ENCODE measurements at regions not wholly inside any gene's neighbourhood (a gene's known extent, or its start where the extent isn't known, plus 50 kb on each side); places are given as distances from the start of the nearest gene placed in this dataset.
"Not testable (repeated sequence)": the region's sequence is repeated elsewhere in the genome, so short reads cannot be mapped to it uniquely, and the experiment has no call there.

GRCh38 chr1:56120021-56120420 lies 459.3 kb downstream of the PLPP3 start:
- Histone ChIP-seq H3K4me1 (ENCODE audit: insufficient read depth) (no peaks in the 10 kb centered on the region), H3F3A (ENCODE audit: insufficient read depth) (peaks cover 14% of the 10 kb centered on the region), H3K9me2 (ENCODE audit: insufficient read depth) (no peaks in the 10 kb centered on the region), H4K20me1 (ENCODE audit: insufficient read depth) (no peaks in the 10 kb centered on the region), H3K4me3 (no peak overlapping the region), H3K27ac (no peak overlapping the region), H3K9me3 (ENCODE audit: low read depth) (peaks cover 6% of the 10 kb centered on the region), H3K36me3 (ENCODE audit: low read depth) (no peaks in the 10 kb centered on the region), H3K79me2 (ENCODE audit: insufficient read depth) (no peaks in the 10 kb centered on the region), H2AFZ (no peak overlapping the region), H3K9ac (no peak overlapping the region), H3K27me3 (replicated peaks; ENCODE audit: insufficient read depth) (no peaks in the 10 kb centered on the region), H3K4me2 (ENCODE audit: unreplicated experiment) (no peak overlapping the region)
- in situ Hi-C loops (cut with MboI): no loop called here
- 61 to 68% methylated on average over 2 of the region's 2 CpGs for WGBS, 2 experiments (ENCODE audit: low coverage in 1 of 2, low lambda C conversion rate in 2 of 2, missing lambda C conversion rate in 2 of 2)
- TF ChIP-seq EZH2 (IDR thresholded peaks at IDR 0.05; ENCODE audit: insufficient read depth, poor library complexity, severe bottlenecking) (no peak), EZH2phosphoT487 (IDR thresholded peaks at IDR 0.05; ENCODE audit: insufficient read depth, low read depth) (no peak)
- DNase-seq: peak; percentile 41

- H3K4me2 ChIP-seq (ENCODE audit: unreplicated experiment); H3F3A ChIP-seq (ENCODE audit: insufficient read depth); H3K27me3 ChIP-seq (replicated peaks; ENCODE audit: insufficient read depth); in situ Hi-C loops (cut with MboI); H3K36me3 ChIP-seq (ENCODE audit: low read depth); H3K27ac ChIP-seq; H2AFZ ChIP-seq; H3K4me3 ChIP-seq; DNase-seq; H3K9ac ChIP-seq; H3K9me2 ChIP-seq (ENCODE audit: insufficient read depth); H4K20me1 ChIP-seq (ENCODE audit: insufficient read depth); H3K79me2 ChIP-seq (ENCODE audit: insufficient read depth); H3K9me3 ChIP-seq (ENCODE audit: low read depth); H3K4me1 ChIP-seq (ENCODE audit: insufficient read depth): not testable (repeated sequence)
- 97 to 99% methylated on average over 4 of the region's 4 CpGs for WGBS, 2 experiments (ENCODE audit: low coverage in 1 of 2, low lambda C conversion rate in 2 of 2, missing lambda C conversion rate in 2 of 2)
Measured at GRCh38 chr1:56118676-56119075, 460.7 kb downstream of the PLPP3 start.

GRCh38 chr1:56115701-56116100 lies 463.7 kb downstream of the PLPP3 start:
- Histone ChIP-seq H3K9me3 (ENCODE audit: low read depth) (no peaks in the 10 kb centered on the region), H3K4me3 (no peak overlapping the region), H3K4me1 (ENCODE audit: insufficient read depth) (no peaks in the 10 kb centered on the region), H4K20me1 (ENCODE audit: insufficient read depth) (no peaks in the 10 kb centered on the region), H3K27me3 (replicated peaks; ENCODE audit: insufficient read depth) (no peaks in the 10 kb centered on the region), H3K9me2 (ENCODE audit: insufficient read depth) (no peaks in the 10 kb centered on the region), H3K4me2 (ENCODE audit: unreplicated experiment) (no peak overlapping the region), H3K36me3 (ENCODE audit: low read depth) (no peaks in the 10 kb centered on the region), H3K9ac (no peak overlapping the region), H3K79me2 (ENCODE audit: insufficient read depth) (no peaks in the 10 kb centered on the region), H3K27ac (no peak overlapping the region), H2AFZ (no peak overlapping the region), H3F3A (ENCODE audit: insufficient read depth) (no peaks in the 10 kb centered on the region)
- no peak for DNase-seq
- in situ Hi-C loops (cut with MboI): no loop called here
- WGBS, 2 experiments (ENCODE audit: low coverage in 1 of 2, low lambda C conversion rate in 2 of 2, missing lambda C conversion rate in 2 of 2): 85% methylated on average over 3 of the region's 3 CpGs
- TF ChIP-seq EZH2phosphoT487 (IDR thresholded peaks at IDR 0.05; ENCODE audit: insufficient read depth, low read depth): no peak
- TF ChIP-seq EZH2 (IDR thresholded peaks at IDR 0.05; ENCODE audit: insufficient read depth, poor library complexity, severe bottlenecking): no peak

GRCh38 chr1:56113679-56114078 lies 465.7 kb downstream of the PLPP3 start:
- Histone ChIP-seq H3F3A (ENCODE audit: insufficient read depth) (no peaks in the 10 kb centered on the region), H3K4me1 (ENCODE audit: insufficient read depth) (no peaks in the 10 kb centered on the region), H3K9me3 (ENCODE audit: low read depth) (no peaks in the 10 kb centered on the region), H3K9me2 (ENCODE audit: insufficient read depth) (no peaks in the 10 kb centered on the region), H4K20me1 (ENCODE audit: insufficient read depth) (no peaks in the 10 kb centered on the region), H2AFZ (no peak overlapping the region), H3K9ac (no peak overlapping the region), H3K4me2 (ENCODE audit: unreplicated experiment) (no peak overlapping the region), H3K4me3 (no peak overlapping the region), H3K27me3 (replicated peaks; ENCODE audit: insufficient read depth) (no peaks in the 10 kb centered on the region), H3K36me3 (ENCODE audit: low read depth) (no peaks in the 10 kb centered on the region), H3K27ac (no peak overlapping the region), H3K79me2 (ENCODE audit: insufficient read depth) (no peaks in the 10 kb centered on the region)
- in situ Hi-C loops (cut with MboI): no loop called here
- no peak for TF ChIP-seq EZH2 (IDR thresholded peaks at IDR 0.05; ENCODE audit: insufficient read depth, poor library complexity, severe bottlenecking)
- no peak for TF ChIP-seq EZH2phosphoT487 (IDR thresholded peaks at IDR 0.05; ENCODE audit: insufficient read depth, low read depth)
- DNase-seq: no peak
- WGBS, 2 experiments (ENCODE audit: low coverage in 1 of 2, low lambda C conversion rate in 2 of 2, missing lambda C conversion rate in 2 of 2): 75% methylated on average over 3 of the region's 3 CpGs

- no peak for DNase-seq
- no peaks in the 10 kb centered on the region for H3K4me1 ChIP-seq (ENCODE audit: insufficient read depth)
- H3K27ac ChIP-seq: no peak overlapping the region
- no peaks in the 10 kb centered on the region for H3K9me2 ChIP-seq (ENCODE audit: insufficient read depth)
- no peaks in the 10 kb centered on the region for H3K27me3 ChIP-seq (replicated peaks; ENCODE audit: insufficient read depth)
- no peaks in the 10 kb centered on the region for H3F3A ChIP-seq (ENCODE audit: insufficient read depth)
- no peak overlapping the region for H2AFZ ChIP-seq
- in situ Hi-C loops (cut with MboI): no loop called here
- H3K79me2 ChIP-seq (ENCODE audit: insufficient read depth): no peaks in the 10 kb centered on the region
- H3K9ac ChIP-seq: no peak overlapping the region
- H3K4me2 ChIP-seq (ENCODE audit: unreplicated experiment): no peak overlapping the region
- TF ChIP-seq EZH2 (IDR thresholded peaks at IDR 0.05; ENCODE audit: insufficient read depth, poor library complexity, severe bottlenecking) (no peak), EZH2phosphoT487 (IDR thresholded peaks at IDR 0.05; ENCODE audit: insufficient read depth, low read depth) (no peak)
- H3K4me3 ChIP-seq: no peak overlapping the region
- no peaks in the 10 kb centered on the region for H4K20me1 ChIP-seq (ENCODE audit: insufficient read depth)
- no peaks in the 10 kb centered on the region for H3K36me3 ChIP-seq (ENCODE audit: low read depth)
- no peaks in the 10 kb centered on the region for H3K9me3 ChIP-seq (ENCODE audit: low read depth)
Measured at GRCh38 chr1:56107275-56107638, 472.1 kb downstream of the PLPP3 start.
